ENCODE measurements at regions not wholly inside any gene's neighbourhood (a gene's known extent, or its start where the extent isn't known, plus 50 kb on each side); places are given as distances from the start of the nearest gene placed in this dataset.

DNA sequence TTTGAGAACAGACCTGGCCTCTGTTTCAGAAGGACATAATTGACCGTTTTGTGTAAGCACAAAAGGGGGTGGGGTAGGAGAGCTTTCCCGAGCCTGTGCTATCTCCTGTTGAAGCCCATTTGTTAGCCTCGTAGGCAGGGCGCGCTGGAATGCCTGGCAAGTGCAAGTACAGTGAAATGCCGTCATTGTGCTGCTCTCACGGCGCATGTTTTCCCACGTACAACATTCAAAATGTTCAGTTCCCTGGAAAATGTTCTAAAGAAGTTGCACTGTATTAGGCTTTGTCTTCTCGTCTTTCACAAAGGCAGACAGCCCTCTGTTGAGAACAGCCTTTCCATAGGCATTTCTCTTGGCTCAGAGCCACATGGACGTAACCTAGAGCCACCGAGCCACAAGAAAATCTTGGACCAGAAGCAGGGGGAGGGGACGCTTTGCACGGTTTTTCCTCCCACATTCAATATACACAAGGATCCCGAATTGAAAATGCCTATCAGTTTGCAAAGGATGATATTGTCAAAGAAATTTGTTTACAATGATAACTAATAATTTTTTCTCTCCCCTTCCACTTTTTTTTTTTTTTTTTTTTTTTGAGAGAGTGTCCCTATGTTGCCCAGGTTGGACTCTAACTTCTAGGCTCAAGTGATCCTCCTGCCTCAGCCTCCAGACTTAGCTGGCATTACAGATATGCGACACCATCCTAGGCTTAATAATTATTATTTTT lies 54.6 kb upstream of the RAPGEF2 start (continued):
- TF ChIP-seq SCRT2 (tag by site-specific recombination; IDR thresholded peaks at IDR 0.05) (peak; percentile 76; the same call in 1 of the 2 replicates), ZNF37A (tag by site-specific recombination; IDR thresholded peaks at IDR 0.05) (no peak), ZNF830 (tag by site-specific recombination; IDR thresholded peaks at IDR 0.05; ENCODE audit: low read depth) (no peak), KLF8 (tag by site-specific recombination; IDR thresholded peaks at IDR 0.05) (no peak), ZNF585B (tag by site-specific recombination; IDR thresholded peaks at IDR 0.05) (no peak), ZNF184 (tag by site-specific recombination; IDR thresholded peaks at IDR 0.05) (peak; percentile 56; the same call in 1 of the 2 replicates), ZBTB8A (tag by site-specific recombination; IDR thresholded peaks at IDR 0.05) (peak; percentile 89), ZNF433 (tag by site-specific recombination; IDR thresholded peaks at IDR 0.05; ENCODE audit: low read depth) (no peak), ZNF404 (tag by site-specific recombination; IDR thresholded peaks at IDR 0.05) (no peak), ZNF521 (tag by site-specific recombination; IDR thresholded peaks at IDR 0.05) (no peak), ZNF2 (tag by site-specific recombination; IDR thresholded peaks at IDR 0.05) (0 out of 2 replicates have a peak, but pooled peaks have one; percentile 46), SP3 (tag by site-specific recombination; IDR thresholded peaks at IDR 0.05) (0 out of 2 replicates have a peak, but pooled peaks have one; percentile 11), ZNF792 (tag by site-specific recombination; IDR thresholded peaks at IDR 0.05) (no peak), ZNF362 (tag by site-specific recombination; IDR thresholded peaks at IDR 0.05) (peak; percentile 84), ZNF426 (tag by site-specific recombination; IDR thresholded peaks at IDR 0.05) (no peak), ZNF623 (tag by site-specific recombination; IDR thresholded peaks at IDR 0.05) (no peak), TRIM28 (IDR thresholded peaks at IDR 0.05; ENCODE audit: borderline replicate concordance, low read length) (peak; percentile 61), KLF9 (tag by site-specific recombination; IDR thresholded peaks at IDR 0.05; ENCODE audit: low read depth) (peak; percentile 42; the same call in 1 of the 2 replicates), ZNF391 (tag by site-specific recombination; IDR thresholded peaks at IDR 0.05; ENCODE audit: borderline replicate concordance, low read depth) (no peak), ZSCAN18 (tag by site-specific recombination; IDR thresholded peaks at IDR 0.05) (no peak), ZNF624 (tag by site-specific recombination; IDR thresholded peaks at IDR 0.05) (no peak), ZNF280C (tag by site-specific recombination; IDR thresholded peaks at IDR 0.05) (no peak), ZNF670 (tag by site-specific recombination; IDR thresholded peaks at IDR 0.05; ENCODE audit: low read depth) (no peak), SP7 (tag by site-specific recombination; IDR thresholded peaks at IDR 0.05) (0 out of 2 replicates have a peak, but pooled peaks have one; percentile 29), ZNF140 (tag by site-specific recombination; IDR thresholded peaks at IDR 0.05) (no peak), ZNF548 (tag by site-specific recombination; IDR thresholded peaks at IDR 0.05) (no peak), ZNF837 (tag by site-specific recombination; IDR thresholded peaks at IDR 0.05) (no peak), ZBTB20 (tag by site-specific recombination; IDR thresholded peaks at IDR 0.05) (no peak), BCL11A (tag by site-specific recombination; IDR thresholded peaks at IDR 0.05; ENCODE audit: low read depth) (no peak), ZNF621 (tag by site-specific recombination; IDR thresholded peaks at IDR 0.05) (no peak), ZNF133 (tag by site-specific recombination; IDR thresholded peaks at IDR 0.05) (no peak), KLF1 (tag by site-specific recombination; IDR thresholded peaks at IDR 0.05) (no peak), ZNF366 (tag by site-specific recombination; conservative IDR thresholded peaks at IDR 0.05) (no peak)
- TF ChIP-seq, protein P1, sequence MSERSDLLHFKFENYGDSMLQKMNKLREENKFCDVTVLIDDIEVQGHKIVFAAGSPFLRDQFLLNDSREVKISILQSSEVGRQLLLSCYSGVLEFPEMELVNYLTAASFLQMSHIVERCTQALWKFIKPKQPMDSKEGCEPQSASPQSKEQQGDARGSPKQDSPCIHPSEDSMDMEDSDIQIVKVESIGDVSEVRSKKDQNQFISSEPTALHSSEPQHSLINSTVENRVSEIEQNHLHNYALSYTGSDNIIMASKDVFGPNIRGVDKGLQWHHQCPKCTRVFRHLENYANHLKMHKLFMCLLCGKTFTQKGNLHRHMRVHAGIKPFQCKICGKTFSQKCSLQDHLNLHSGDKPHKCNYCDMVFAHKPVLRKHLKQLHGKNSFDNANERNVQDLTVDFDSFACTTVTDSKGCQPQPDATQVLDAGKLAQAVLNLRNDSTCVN (tag by site-specific recombination; optimal IDR thresholded peaks at IDR 0.05), result peak; percentile 18
- TF ChIP-seq, protein P2, sequence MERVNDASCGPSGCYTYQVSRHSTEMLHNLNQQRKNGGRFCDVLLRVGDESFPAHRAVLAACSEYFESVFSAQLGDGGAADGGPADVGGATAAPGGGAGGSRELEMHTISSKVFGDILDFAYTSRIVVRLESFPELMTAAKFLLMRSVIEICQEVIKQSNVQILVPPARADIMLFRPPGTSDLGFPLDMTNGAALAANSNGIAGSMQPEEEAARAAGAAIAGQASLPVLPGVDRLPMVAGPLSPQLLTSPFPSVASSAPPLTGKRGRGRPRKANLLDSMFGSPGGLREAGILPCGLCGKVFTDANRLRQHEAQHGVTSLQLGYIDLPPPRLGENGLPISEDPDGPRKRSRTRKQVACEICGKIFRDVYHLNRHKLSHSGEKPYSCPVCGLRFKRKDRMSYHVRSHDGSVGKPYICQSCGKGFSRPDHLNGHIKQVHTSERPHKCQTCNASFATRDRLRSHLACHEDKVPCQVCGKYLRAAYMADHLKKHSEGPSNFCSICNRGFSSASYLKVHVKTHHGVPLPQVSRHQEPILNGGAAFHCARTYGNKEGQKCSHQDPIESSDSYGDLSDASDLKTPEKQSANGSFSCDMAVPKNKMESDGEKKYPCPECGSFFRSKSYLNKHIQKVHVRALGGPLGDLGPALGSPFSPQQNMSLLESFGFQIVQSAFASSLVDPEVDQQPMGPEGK (tag by site-specific recombination; IDR thresholded peaks at IDR 0.05), result no peak
